ENCODE measurements at regions not wholly inside any gene's neighbourhood (a gene's known extent, or its start where the extent isn't known, plus 50 kb on each side); places are given as distances from the start of the nearest gene placed in this dataset.
"Not testable (repeated sequence)": the region's sequence is repeated elsewhere in the genome, so short reads cannot be mapped to it uniquely, and the experiment has no call there.

DNA sequence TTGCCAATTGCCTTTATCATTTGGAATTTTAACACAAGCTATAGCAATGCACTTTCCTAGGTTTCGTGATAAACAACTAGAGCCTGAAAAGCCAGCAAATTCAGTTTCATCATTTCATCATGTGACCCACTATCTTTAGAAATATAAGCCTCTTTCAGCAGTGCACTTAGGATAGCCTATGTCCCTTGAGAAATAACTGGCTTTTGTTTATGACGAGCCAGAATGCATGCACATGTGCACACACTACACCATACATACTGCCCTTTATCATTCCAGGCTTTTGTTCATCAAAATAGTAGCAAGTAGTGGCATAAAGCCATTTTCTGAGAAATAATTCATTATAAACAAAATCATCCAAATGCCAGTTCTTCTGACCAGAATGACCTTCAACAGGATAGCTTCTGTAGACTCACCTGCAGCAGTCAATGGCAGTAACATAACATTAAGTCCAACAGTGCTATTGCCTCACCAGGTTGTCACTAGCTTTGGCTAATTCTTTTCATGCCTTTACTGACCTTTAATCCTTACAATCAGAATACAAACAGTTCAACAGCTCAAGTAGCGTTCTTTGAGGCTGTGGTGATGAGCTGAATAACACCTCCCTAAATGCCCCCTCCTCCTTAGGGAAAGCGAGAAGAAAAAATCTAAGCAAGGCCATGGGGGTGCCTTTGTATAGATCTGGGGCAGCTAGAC lies 132.3 kb upstream of the SMARCA2 start:
- Mint-ChIP-seq H3K4me3 (no peak overlapping the region), H3K4me1 (ENCODE audit: low read depth) (peaks cover 2% of the 10 kb centered on the region), H3K9me3 (no peaks in the 10 kb centered on the region), H3K27me3 (peaks cover 9% of the 10 kb centered on the region), H3K27ac (no peak overlapping the region), H3K36me3 (ENCODE audit: low read depth) (no peaks in the 10 kb centered on the region)
- ChIA-PET CTCF (interaction anchor here (1.2 kb wide), 1 partner anchor 170 kb away, joined by 3 read pairs; no protein-coding TSS in a partner anchor), POLR2A (no interaction called here)
- intact Hi-C loops (cut with micrococcal nuclease), result no loop called here
- DNase-seq (no peak), ATAC-seq (no peak)
- TF ChIP-seq, protein P1, sequence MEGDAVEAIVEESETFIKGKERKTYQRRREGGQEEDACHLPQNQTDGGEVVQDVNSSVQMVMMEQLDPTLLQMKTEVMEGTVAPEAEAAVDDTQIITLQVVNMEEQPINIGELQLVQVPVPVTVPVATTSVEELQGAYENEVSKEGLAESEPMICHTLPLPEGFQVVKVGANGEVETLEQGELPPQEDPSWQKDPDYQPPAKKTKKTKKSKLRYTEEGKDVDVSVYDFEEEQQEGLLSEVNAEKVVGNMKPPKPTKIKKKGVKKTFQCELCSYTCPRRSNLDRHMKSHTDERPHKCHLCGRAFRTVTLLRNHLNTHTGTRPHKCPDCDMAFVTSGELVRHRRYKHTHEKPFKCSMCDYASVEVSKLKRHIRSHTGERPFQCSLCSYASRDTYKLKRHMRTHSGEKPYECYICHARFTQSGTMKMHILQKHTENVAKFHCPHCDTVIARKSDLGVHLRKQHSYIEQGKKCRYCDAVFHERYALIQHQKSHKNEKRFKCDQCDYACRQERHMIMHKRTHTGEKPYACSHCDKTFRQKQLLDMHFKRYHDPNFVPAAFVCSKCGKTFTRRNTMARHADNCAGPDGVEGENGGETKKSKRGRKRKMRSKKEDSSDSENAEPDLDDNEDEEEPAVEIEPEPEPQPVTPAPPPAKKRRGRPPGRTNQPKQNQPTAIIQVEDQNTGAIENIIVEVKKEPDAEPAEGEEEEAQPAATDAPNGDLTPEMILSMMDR (IDR thresholded peaks at IDR 0.05), result no peak

DNA sequence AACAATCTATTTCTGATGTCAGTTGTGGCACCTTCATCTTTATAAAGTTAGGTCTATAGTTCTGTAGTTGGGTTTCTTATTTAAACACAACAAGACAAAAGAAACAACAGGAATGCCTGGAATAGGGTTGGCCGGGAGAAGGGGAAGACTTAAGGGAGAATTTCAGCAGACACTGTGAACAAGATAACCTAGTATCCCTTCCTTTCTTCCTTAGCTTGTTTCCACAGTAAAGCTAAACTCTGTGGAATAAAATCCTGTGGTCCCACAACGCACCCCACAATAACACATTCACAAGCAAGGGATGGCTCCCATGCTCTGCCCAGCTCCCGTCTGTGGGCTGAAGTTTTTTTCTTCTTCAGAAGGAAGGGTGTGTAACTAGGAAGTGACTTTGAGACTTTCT lies 124.9 kb upstream of the SMARCA2 start:
- no peak for ATAC-seq
- H3K27ac Mint-ChIP-seq, result no peak overlapping the region
- no peaks in the 10 kb centered on the region for H3K4me1 Mint-ChIP-seq (ENCODE audit: low read depth)
- intact Hi-C loops (cut with micrococcal nuclease), result no loop called here
- TF ChIP-seq, protein P1 (IDR thresholded peaks at IDR 0.05), result no peak
- ChIA-PET CTCF (interaction anchor here (0.6 kb wide), 1 partner anchor 12 kb away, joined by 3 read pairs; no protein-coding TSS in a partner anchor), POLR2A (interaction anchor here (0.6 kb wide), 1 partner anchor 858 kb away, joined by 3 read pairs; no protein-coding TSS in a partner anchor)
- no peaks in the 10 kb centered on the region for H3K36me3 Mint-ChIP-seq (ENCODE audit: low read depth)
- peaks cover 22% of the 10 kb centered on the region for H3K27me3 Mint-ChIP-seq
- H3K4me3 Mint-ChIP-seq, result no peak overlapping the region
- DNase-seq, result no peak
- no peaks in the 10 kb centered on the region for H3K9me3 Mint-ChIP-seq

DNA sequence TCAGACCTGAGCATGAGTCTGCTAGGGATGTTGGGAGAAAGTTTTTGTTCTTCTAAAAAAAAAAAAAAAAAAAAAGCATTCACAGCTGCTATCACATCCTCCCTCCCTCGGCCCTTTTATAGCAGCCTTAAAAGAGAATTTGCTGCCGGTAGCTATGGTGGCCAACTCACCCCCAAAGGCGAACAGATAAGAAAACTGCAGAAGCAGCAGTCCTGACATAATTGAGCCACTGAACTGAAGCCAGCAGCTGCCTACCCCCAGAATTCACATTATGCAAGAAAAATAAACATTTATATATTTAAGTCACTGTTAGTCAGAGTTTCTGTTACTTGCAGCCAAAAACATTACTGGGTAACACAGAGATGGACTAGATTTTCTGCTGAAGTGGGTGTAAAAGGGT lies 124.3 kb upstream of the SMARCA2 start:
- CTCF ChIA-PET, result no interaction called here

DNA sequence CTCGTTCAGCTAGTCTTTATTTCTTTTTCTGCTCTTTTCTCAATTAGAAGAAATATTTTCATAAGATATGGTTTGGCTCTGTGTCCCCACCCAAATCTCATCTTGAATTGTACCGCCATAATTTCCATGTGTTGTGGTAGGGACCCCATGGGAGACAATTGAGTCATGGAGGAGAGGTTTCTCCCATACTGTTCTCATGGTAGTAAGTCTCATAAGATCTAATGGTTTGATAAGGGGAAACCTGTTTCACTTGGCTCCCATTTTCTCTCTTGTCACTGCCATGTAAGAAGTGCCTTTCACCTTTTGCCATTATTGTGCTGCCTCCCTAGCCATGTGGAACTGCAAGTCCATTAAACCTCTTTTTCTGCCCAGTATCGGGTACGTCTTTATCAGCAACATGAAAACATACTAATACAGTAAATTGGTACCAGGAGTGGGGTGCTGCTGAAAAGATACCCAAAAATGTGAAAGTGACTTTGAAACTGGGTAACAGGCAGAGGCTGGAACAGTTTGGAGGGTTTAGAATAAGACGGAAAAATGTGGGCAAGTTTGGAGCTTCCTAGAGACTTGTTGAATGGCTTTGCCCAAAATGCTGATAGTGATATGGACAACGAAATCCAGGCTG lies 112.0 kb upstream of the SMARCA2 start:
- peaks cover 33% of the 10 kb centered on the region for H3K9me3 Mint-ChIP-seq
- intact Hi-C loops (cut with micrococcal nuclease); ATAC-seq; DNase-seq; POLR2A ChIA-PET; H3K36me3 Mint-ChIP-seq (ENCODE audit: low read depth); H3K4me3 Mint-ChIP-seq; H3K4me1 Mint-ChIP-seq (ENCODE audit: low read depth); H3K27ac Mint-ChIP-seq; H3K27me3 Mint-ChIP-seq: not testable (repeated sequence)
- CTCF ChIA-PET, result interaction anchor here (0.9 kb wide), 1 partner anchor 13 kb away, joined by 3 read pairs; no protein-coding TSS in a partner anchor

More for the DNA sequence above, 124.3 kb upstream of the SMARCA2 start:
- ATAC-seq, result no peak
- DNase-seq, result no peak
- Mint-ChIP-seq H3K4me1 (ENCODE audit: low read depth) (no peaks in the 10 kb centered on the region), H3K4me3 (no peak overlapping the region), H3K27ac (no peak overlapping the region), H3K27me3 (peaks cover 22% of the 10 kb centered on the region), H3K9me3 (no peaks in the 10 kb centered on the region), H3K36me3 (ENCODE audit: low read depth) (no peaks in the 10 kb centered on the region)
- POLR2A ChIA-PET, result no interaction called here
- intact Hi-C loops (cut with micrococcal nuclease), result no loop called here
- TF ChIP-seq, protein P1 (IDR thresholded peaks at IDR 0.05), result no peak

DNA sequence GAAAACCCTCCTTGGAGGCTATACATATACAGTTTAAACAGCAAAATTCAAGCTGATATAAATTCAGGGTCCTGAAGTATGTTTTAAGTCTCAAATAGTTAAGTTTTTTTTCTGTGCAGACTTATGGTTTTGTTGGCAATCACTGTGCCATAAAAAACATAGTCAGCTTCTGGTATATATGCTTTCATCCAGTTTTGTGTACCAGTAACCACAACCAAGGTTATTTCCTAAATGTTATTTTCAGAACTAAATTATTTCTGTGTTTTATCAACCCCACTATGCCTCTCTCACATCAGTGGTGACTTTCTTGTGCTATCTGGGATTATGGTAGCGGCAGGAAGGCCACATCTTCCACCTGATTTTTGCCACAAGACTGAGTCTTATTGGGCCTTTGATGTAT lies 107.7 kb upstream of the SMARCA2 start:
- TF ChIP-seq, protein P1 (IDR thresholded peaks at IDR 0.05), result no peak
- ATAC-seq (no peak), DNase-seq (no peak)
- Mint-ChIP-seq H3K27me3 (peaks cover 4% of the 10 kb centered on the region), H3K9me3 (peaks cover 23% of the 10 kb centered on the region), H3K4me3 (no peak overlapping the region), H3K36me3 (ENCODE audit: low read depth) (peaks cover 9% of the 10 kb centered on the region), H3K27ac (no peak overlapping the region), H3K4me1 (ENCODE audit: low read depth) (peaks cover 4% of the 10 kb centered on the region)
- ChIA-PET CTCF (no interaction called here), POLR2A (no interaction called here)
- intact Hi-C loops (cut with micrococcal nuclease), result no loop called here
